22Rv1 (cell line): ENCODE measurements at regions not wholly inside any gene's neighbourhood (a gene's known extent, or its start where the extent isn't known, plus 50 kb on each side); places are given as distances from the start of the nearest gene placed in this dataset.
"Not testable (repeated sequence)": the region's sequence is repeated elsewhere in the genome, so short reads cannot be mapped to it uniquely, and the experiment has no call there.

Source experiments
- H3K27ac ChIP-seq: fragments of 450-650 bp; 2 replicates; pipeline ENCODE4 v1.5.1; 2017
- CTCF ChIP-seq: fragments of 450-650 bp; IDR thresholded peaks from 2 replicates; pipeline ENCODE4 v1.5.1; 2017; ENCODE audit warnings: mild to moderate bottlenecking
- ZFX ChIP-seq: fragments of 450-650 bp; IDR thresholded peaks from 2 replicates; pipeline ENCODE4 v1.6.1; 2017; ENCODE audit warnings: antibody characterized with exemption, borderline replicate concordance

DNA sequence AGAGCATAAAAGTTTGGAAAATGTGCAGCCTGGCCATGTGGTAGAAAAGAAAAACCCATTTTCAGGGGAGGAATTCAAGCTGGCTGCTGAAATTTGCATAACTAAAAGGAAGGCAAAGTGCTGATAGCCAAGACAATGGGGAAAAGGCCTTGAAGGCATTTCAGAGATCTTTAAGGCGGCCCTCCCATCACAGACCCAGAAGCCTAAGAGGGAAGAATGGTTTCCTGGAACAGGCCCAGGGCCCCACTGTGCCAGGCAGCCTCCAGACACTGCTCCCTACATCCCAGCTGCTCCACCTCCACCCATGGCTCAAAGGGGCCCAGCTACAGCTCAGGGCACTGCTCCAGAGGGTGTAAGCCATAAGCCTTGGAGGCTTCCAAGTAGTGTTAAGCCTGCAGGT is 158.0 kb upstream of the PRDX4 start:
- TF ChIP-seq CTCF (no peak), ZFX (no peak)
- no peak overlapping the region for H3K27ac ChIP-seq

DNA sequence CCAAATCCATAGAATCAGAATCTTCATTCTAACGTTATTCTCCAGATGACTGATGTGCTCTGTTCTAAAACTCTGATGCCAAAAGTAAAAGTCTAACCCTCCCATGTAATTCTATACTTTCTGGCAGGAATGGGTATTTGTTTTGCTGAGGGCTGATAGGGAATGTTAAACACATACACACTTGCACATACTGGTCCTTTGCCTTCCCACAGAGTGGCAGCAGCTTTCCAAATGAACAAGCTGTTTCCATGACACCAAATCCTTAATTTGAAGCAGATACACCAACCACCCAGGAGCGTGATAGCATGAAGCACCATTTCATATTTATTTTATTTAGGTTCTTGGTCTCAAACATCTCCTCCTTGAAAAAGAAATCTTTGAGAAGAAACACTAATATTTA is 155.5 kb upstream of the PRDX4 start:
- H3K27ac ChIP-seq: no peak overlapping the region
- no peak for TF ChIP-seq CTCF
- no peak for TF ChIP-seq ZFX

DNA sequence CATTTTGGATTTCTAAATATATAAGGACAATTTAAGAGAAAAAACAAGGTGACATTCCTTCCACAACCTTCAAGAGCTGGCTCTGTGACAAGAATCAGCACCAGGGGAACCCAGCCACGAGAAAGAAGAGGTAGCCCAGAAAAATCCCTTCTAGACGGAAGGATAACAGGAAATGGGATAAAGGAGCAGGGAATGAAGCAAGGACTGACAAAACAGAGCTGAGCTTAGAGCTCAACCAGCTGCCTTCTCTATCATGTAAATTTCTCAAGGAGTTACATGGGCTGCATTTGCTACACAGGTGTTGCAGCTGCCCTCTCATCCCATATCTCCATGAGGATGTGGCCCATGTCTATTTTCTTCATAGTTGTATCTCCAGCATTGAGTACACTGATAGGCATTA is 154.2 kb upstream of the PRDX4 start:
- H3K27ac ChIP-seq: no peak overlapping the region
- TF ChIP-seq ZFX (no peak), CTCF (no peak)

GRCh38 chrX:23514082-23514481 is 153.2 kb upstream of the PRDX4 start:
- TF ChIP-seq CTCF: no peak
- no peak for TF ChIP-seq ZFX
- no peak overlapping the region for H3K27ac ChIP-seq

DNA sequence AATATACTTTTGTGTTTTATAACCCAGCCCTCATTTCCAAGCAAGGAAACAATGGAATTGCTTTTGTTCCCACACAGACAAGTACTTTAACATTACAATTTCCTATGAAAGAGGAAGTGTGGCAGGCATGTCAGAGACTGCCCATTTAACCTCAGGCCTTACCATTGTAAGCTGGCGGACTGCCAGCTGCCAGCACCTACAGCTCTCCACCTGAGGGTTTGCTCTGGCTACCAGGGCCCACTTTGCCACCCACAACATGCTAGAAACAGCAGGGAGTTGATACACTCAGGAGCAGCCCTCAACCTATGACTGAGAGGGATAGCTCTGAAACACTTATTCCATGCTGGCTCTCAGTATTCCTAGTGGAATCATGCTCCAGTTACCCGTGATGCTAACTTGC is 152.3 kb upstream of the PRDX4 start:
- no peak overlapping the region for H3K27ac ChIP-seq
- TF ChIP-seq ZFX: no peak
- TF ChIP-seq CTCF: no peak

- H3K27ac ChIP-seq: not testable (repeated sequence)
Measured at GRCh38 chrX:23523026-23523657, 144.2 kb upstream of the PRDX4 start.

GRCh38 chrX:23524467-23524866 is 142.8 kb upstream of the PRDX4 start:
- TF ChIP-seq ZFX (no peak), CTCF (no peak)

DNA sequence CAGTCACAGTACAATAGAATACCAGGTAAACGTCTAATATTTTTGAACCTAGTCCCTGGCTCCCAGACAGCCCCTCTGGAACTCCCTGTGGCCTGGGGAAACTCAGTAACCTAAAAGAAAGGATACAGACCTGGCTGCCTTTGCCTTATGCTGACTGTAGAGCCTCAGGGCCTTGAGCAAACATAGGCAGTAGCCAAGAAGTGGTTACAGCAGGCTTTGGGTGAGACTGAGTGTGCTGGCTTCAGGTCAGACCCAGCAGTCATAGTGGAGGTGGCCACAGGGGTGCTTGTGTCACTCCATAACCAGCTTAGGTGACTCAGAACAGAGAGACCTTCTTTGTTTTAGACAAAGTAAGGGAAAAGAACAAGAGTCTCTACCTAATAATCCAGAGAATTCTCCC is 141.8 kb upstream of the PRDX4 start:
- no peak for TF ChIP-seq ZFX
- TF ChIP-seq CTCF: no peak
- H3K27ac ChIP-seq: no peak overlapping the region

More at GRCh38 chrX:23524467-23524866, 142.8 kb upstream of the PRDX4 start:
- H3K27ac ChIP-seq: no peak overlapping the region
